Activated naive CD8-positive, alpha-beta T cell (primary cell): ENCODE measurements at regions not wholly inside any gene's neighbourhood (a gene's known extent, or its start where the extent isn't known, plus 50 kb on each side); places are given as distances from the start of the nearest gene placed in this dataset.
A peak's percentile ranks its signal among the peaks of the same experiment; 100 is the strongest.
"Not testable (repeated sequence)": the region's sequence is repeated elsewhere in the genome, so short reads cannot be mapped to it uniquely, and the experiment has no call there.

ENCODE experiments used
- H3K27ac Mint-ChIP-seq: one replicate; pipeline ENCODE4 v1.8.0; 2021; ENCODE audit warnings: mixed read lengths
- H3K27me3 Mint-ChIP-seq: one replicate; pipeline ENCODE4 v1.8.0; 2021; ENCODE audit warnings: mixed read lengths
- H3K36me3 Mint-ChIP-seq: one replicate; pipeline ENCODE4 v1.8.0; 2021; ENCODE audit warnings: mixed read lengths
- H3K4me1 Mint-ChIP-seq: one replicate; pipeline ENCODE4 v1.8.0; 2021; ENCODE audit warnings: low read depth, mixed read lengths
- H3K4me3 Mint-ChIP-seq: one replicate; pipeline ENCODE4 v1.8.0; 2021; ENCODE audit warnings: mild to moderate bottlenecking, mixed read lengths
- H3K9me3 Mint-ChIP-seq: one replicate; pipeline ENCODE4 v1.8.0; 2021; ENCODE audit warnings: low read depth, mixed read lengths

DNA sequence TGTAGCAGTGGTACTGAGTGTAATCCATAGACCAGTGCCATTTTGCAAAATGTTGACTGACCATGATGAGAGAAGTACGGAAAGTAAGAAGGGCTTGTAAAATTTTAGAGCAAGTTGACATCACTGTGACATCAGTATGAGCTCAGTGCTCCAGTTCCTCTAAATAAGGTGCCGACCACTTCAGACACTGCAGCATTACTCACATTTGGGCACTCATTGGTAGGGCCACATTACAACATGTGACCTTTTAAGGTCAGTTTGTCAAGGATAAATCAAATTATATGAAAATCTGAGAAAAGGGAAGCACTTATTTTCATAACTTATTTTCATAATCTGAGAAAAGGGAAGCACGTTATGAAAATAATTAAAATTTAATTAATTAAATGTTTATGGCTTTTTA, 128.0 kb upstream of the ERG start:
- H3K27ac Mint-ChIP-seq: no peak overlapping the region
- no peaks in the 10 kb centered on the region for H3K36me3 Mint-ChIP-seq
- no peaks in the 10 kb centered on the region for H3K4me1 Mint-ChIP-seq
- H3K27me3 Mint-ChIP-seq: peaks cover 11% of the 10 kb centered on the region
- no peak overlapping the region for H3K4me3 Mint-ChIP-seq
- peaks cover 13% of the 10 kb centered on the region for H3K9me3 Mint-ChIP-seq

DNA sequence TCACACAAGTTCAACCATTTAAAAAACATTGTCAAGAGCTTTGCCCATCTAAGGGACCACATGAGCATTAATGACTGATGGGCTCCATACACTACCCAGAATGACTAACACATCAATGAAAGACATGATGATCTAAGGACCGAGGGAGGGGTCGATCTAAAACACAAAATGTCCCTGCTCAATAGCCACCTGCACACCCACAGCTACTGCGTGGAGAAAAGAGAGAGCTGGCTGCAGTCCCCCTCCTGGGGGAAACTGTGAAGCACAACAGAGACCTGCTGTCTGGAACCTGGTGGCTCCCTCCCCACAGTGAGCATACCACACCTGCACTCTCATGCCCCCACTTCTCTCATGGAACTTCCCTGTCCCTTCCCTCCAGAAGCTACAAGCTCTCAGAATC, 130.1 kb upstream of the ERG start:
- no peak overlapping the region for H3K4me3 Mint-ChIP-seq
- no peaks in the 10 kb centered on the region for H3K36me3 Mint-ChIP-seq
- peaks cover 15% of the 10 kb centered on the region for H3K9me3 Mint-ChIP-seq
- peaks cover 13% of the 10 kb centered on the region for H3K27me3 Mint-ChIP-seq
- no peak overlapping the region for H3K27ac Mint-ChIP-seq
- no peaks in the 10 kb centered on the region for H3K4me1 Mint-ChIP-seq

DNA sequence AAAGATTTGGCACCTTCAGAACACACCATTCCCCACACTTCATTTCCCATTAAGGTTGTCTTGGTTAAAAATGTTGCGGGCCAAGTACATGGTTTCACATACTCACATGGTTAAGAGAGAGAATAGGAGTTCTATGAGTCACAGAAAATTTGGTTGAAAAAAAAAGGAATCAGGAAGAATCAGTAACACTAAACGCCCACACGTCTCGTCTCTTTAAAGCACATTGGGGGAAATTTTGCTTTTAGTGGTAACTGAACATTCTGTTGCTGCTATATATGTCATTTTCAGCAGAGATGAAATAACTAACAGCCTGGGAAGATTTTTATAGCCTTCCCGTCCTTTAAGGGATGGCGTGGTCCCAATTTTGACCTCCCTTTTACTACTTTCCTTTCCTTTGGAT, 132.9 kb upstream of the ERG start:
- Mint-ChIP-seq H3K4me3 (no peak overlapping the region), H3K36me3 (no peaks in the 10 kb centered on the region), H3K27ac (no peak overlapping the region), H3K9me3 (peaks cover 15% of the 10 kb centered on the region), H3K4me1 (no peaks in the 10 kb centered on the region), H3K27me3 (peaks cover 13% of the 10 kb centered on the region)

DNA sequence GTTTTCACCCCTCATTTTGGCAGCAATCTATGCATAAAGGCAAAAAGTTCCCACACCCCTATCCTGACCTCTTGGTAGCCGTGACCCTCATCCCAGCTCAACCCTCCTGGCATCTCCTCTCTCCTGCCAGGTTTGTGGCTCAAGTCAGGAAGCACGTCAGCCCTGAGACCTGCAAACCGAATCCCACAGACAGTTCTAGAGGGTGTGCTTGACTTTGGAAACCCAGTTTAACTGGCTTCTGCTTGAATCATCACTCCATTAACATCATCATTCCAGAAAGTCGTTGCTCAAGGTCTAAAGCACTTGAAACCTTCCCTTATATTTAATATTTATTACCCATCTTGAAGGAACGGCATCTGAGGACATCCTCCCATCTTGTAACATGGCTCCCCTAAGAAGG, 133.4 kb upstream of the ERG start:
- H3K27me3 Mint-ChIP-seq: peaks cover 13% of the 10 kb centered on the region
- no peak overlapping the region for H3K27ac Mint-ChIP-seq
- no peaks in the 10 kb centered on the region for H3K36me3 Mint-ChIP-seq
- peaks cover 15% of the 10 kb centered on the region for H3K9me3 Mint-ChIP-seq
- H3K4me1 Mint-ChIP-seq: no peaks in the 10 kb centered on the region
- no peak overlapping the region for H3K4me3 Mint-ChIP-seq

DNA sequence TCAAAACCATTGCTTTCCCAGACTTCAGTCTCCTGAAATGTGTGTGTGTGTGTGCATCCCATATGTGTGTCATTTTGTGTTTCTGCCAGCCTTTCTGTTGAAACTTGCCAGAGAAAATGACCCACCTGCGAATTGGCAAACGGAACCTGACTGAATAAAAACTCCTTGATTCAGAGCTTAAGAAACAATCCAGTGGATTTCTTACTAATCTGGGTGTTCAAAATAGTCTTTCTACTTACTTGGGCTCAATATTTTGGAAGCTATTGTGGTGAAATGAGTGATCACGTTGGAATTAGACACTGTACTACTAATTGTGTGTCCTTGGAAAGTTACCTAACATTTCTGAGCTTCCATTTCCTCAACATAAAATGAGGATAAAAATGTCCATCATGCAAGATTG, 138.9 kb upstream of the ERG start:
- peaks cover 3% of the 10 kb centered on the region for H3K36me3 Mint-ChIP-seq
- no peak overlapping the region for H3K4me3 Mint-ChIP-seq
- H3K4me1 Mint-ChIP-seq: peaks cover 6% of the 10 kb centered on the region
- H3K27ac Mint-ChIP-seq: no peak overlapping the region
- peaks cover 3% of the 10 kb centered on the region for H3K9me3 Mint-ChIP-seq
- peaks cover 13% of the 10 kb centered on the region for H3K27me3 Mint-ChIP-seq

DNA sequence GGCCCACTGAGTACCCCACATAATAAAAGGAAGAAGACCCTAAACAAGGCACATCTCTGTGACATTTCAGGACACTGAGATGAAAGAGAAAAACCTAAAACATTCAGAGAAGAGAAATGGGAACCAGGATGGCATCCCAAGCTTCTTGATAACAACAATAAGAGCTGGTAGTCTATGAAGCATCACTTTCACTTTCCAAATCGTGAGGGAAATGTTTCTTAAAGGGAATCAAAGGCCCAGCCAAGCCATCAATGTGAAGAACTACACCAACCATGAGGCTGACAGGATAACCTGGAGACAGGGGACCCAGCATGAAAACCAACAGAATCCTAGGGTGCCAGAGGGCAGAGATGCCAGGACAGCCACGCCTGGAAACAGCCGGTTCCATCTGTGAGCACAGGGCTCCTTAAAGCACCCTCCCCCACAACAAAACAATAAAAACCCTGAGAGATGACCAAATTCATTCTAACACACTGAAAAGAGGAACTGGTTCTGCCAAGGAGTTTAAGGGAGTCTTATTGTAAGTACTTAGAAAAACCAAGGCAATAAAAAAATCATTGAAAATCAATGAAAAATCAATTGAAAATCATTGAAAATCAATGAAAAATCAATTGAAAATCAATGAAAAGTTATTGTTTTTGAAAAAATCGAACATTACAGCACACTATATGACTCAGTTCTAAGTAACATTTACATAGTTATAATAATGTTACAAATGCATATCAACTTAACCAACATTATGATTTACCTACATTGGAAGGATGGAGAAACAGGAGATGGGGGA, 141.5 kb upstream of the ERG start:
- Mint-ChIP-seq H3K27ac (no peak overlapping the region), H3K27me3 (peaks cover 13% of the 10 kb centered on the region), H3K4me1 (peaks cover 6% of the 10 kb centered on the region), H3K4me3 (no peak overlapping the region), H3K36me3 (peaks cover 3% of the 10 kb centered on the region), H3K9me3 (peaks cover 3% of the 10 kb centered on the region)

DNA sequence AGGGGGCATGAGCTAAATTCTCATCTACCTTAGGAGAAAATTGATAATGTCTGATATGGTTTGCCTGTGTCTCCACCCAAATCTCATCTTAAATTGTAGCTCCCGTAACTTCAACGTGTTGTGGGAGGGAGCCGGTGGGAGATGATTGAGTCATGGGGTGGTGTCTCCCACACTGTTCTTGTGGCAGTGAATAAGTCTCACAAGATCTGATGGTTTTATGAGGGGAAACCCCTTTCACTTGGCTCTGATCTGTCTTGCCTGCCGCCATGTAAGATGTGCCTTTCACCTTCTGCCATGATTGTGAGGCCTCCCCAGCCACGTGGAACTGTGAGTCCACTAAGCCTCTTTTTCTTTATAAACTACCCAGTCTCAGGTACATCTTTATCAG, 142.1 kb upstream of the ERG start:
- not testable (repeated sequence) for H3K27ac Mint-ChIP-seq, H3K4me1 Mint-ChIP-seq, H3K4me3 Mint-ChIP-seq, H3K9me3 Mint-ChIP-seq, H3K36me3 Mint-ChIP-seq
- peaks cover 13% of the 10 kb centered on the region for H3K27me3 Mint-ChIP-seq

DNA sequence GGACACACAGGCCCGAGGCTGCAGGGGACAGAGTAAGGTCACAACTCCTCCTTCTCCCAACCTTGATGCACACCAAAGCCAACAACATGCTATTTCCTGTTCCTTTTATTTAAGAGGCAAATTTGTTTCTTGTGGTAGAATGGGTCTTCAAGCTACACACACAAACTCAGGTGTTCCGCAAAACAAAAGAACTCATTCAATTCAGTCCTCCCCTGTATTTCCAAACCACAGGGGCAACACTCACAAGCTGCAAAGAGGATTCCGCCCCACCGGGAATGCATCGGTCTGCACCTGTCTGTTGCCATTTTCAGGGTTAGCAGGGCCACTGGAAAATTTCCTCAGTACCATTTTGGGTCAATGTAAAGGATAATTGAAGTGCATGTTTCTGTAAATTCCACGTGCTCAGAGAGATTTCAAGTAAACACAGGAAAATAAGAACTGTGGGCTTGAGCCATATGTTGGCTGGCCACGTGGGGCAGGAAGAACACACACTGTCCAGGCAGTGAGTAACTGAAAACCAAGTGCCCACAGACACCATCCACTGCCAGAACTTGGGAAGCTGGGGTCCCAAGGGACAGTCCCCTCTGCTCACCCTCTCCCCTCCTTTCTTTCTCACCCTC, 145.2 kb upstream of the ERG start:
- Mint-ChIP-seq H3K36me3 (peaks cover 3% of the 10 kb centered on the region), H3K9me3 (peaks cover 3% of the 10 kb centered on the region), H3K4me3 (no peak overlapping the region), H3K4me1 (peaks cover 6% of the 10 kb centered on the region), H3K27ac (no peak overlapping the region), H3K27me3 (peaks cover 15% of the 10 kb centered on the region)

DNA sequence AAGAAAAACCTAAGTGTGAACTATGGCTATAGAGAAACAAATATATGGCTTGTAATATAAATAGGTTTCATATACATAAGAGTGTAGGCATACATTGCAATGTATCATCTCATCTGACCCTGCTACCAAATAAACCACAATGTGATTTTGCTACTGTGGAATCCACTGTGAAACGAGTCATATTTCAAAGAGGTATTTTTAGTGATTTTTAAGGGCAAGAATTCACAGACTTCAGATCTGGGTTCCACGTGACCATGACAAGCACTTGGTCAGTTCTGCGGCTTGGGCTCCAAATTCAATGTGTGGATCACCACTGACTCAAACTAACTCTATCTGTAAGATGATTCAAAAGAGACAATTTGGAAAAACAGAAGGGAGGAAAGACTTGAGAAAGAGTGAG, 147.0 kb upstream of the ERG start:
- H3K27me3 Mint-ChIP-seq: peaks cover 13% of the 10 kb centered on the region
- H3K36me3 Mint-ChIP-seq: peaks cover 3% of the 10 kb centered on the region
- H3K4me3 Mint-ChIP-seq: no peak overlapping the region
- peaks cover 3% of the 10 kb centered on the region for H3K9me3 Mint-ChIP-seq
- H3K27ac Mint-ChIP-seq: no peak overlapping the region
- H3K4me1 Mint-ChIP-seq: no peaks in the 10 kb centered on the region

DNA sequence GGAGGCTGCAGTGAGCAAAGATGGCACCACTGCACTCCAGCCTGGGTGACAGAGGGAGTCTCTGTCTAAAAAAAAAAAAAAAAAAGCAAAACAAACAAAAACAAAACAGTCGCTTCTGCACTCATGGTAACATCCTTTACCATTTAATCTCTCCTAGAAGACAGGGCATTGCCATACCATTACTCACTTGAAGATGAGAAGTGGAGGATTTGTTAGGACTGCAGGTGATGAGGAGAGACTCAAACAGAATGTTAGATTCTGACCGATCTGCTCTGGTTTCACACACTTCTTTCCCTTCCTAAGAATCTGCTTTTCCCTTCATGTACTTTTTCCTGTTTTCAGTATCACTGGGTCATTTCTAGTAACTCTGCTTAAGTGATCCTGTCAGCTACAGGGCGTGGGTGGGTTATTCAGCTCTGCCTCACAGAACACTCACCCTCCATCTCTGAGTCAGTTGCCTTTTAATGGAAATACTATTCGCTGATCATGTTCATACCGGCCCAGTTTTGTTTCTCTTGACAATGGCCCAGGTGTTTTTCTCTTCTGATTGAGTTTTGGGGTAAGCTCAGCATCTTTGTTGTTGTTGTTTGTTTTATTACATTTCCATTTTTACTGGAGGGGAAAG, 148.0 kb upstream of the ERG start:
- Mint-ChIP-seq H3K36me3 (no peaks in the 10 kb centered on the region), H3K4me1 (no peaks in the 10 kb centered on the region), H3K9me3 (no peaks in the 10 kb centered on the region), H3K4me3 (no peak overlapping the region), H3K27ac (no peak overlapping the region), H3K27me3 (peaks cover 10% of the 10 kb centered on the region)

DNA sequence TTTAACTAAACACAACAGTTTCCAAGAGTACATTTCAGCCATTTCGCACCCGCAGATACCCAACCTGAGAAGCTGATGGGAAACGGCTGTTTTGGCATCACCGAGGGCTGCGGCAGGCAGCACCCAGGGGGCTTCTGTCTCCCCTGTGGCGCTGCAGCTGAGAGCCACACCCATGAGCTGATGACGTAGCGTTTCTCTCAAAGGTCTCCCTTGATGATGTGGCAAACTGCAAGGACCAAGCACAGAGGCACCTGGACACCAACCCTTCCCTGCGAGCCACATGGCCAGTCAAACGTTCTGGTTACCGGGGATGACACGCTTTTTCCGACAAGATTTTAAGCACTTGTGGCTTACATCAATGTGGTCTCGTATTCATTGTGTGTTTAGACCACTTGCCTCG, 150.8 kb upstream of the ERG start:
- no peaks in the 10 kb centered on the region for H3K36me3 Mint-ChIP-seq
- no peaks in the 10 kb centered on the region for H3K9me3 Mint-ChIP-seq
- H3K27me3 Mint-ChIP-seq: peaks cover 8% of the 10 kb centered on the region
- H3K4me3 Mint-ChIP-seq: no peak overlapping the region
- H3K27ac Mint-ChIP-seq: no peak overlapping the region
- no peaks in the 10 kb centered on the region for H3K4me1 Mint-ChIP-seq

DNA sequence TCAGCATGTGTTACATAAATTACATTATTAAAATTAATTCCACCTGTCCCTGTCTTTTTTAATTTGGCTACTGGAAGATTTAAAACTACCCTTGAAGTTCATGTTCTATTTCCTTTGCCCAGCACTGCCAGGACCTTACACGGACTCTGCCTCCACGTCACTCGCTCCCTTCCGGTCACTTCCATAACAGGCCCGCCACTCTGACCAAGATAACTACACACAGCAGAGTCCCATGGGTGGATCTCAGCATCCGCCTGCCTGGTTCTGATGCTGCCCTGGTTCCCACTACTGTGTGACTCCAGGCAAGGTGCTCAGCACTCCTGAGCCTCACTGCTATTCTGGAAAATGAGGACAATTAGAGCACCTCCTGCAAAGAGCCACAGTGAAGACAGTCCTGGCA, 153.3 kb upstream of the ERG start:
- no peak overlapping the region for H3K4me3 Mint-ChIP-seq
- peaks cover 7% of the 10 kb centered on the region for H3K27me3 Mint-ChIP-seq
- no peaks in the 10 kb centered on the region for H3K4me1 Mint-ChIP-seq
- no peaks in the 10 kb centered on the region for H3K9me3 Mint-ChIP-seq
- H3K27ac Mint-ChIP-seq: no peak overlapping the region
- H3K36me3 Mint-ChIP-seq: no peaks in the 10 kb centered on the region

DNA sequence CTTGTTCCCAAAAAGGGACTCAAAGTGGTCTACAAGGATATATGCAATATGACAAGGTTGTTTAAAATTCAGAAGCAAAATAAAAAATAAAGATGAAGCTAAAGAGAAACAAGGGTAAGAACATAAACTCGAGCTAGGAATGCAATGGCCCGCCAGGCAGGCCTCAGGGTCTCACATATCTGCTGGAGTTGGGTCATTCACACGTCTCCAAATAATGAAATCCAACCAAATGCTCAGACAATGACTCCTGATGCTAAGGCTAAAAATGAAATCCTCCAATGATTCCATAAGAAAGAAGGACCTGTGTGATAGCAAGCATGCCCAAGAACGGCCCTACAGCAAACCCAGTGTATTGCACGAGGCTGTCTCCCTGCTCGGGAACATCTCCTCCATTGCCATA, 153.3 kb upstream of the ETS2 start:
- Mint-ChIP-seq H3K27ac (no peak overlapping the region), H3K36me3 (no peaks in the 10 kb centered on the region), H3K4me1 (no peaks in the 10 kb centered on the region), H3K4me3 (no peak overlapping the region), H3K9me3 (no peaks in the 10 kb centered on the region), H3K27me3 (peaks cover 10% of the 10 kb centered on the region)

DNA sequence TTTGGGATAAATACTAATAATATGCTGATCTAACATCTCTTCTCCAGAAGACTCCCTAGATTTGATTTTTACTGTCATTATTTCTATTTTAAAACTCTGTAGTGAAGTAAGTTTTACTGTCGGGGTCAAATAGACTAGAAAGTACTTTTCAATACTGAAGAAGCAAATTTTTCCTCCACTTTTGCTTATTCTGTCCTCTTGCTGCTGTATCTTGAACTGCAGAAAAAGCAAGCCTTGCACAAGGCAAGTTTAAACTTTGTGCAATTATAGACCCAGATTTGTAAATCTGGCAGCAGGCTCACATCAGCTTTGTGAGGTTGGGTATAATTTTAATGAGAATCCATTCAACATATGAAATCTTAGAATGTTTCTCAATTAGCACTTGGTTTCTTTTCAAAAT, 151.1 kb upstream of the ETS2 start:
- Mint-ChIP-seq H3K27ac (no peak overlapping the region), H3K4me1 (no peaks in the 10 kb centered on the region), H3K9me3 (no peaks in the 10 kb centered on the region), H3K27me3 (peaks cover 22% of the 10 kb centered on the region), H3K36me3 (no peaks in the 10 kb centered on the region), H3K4me3 (no peak overlapping the region)

DNA sequence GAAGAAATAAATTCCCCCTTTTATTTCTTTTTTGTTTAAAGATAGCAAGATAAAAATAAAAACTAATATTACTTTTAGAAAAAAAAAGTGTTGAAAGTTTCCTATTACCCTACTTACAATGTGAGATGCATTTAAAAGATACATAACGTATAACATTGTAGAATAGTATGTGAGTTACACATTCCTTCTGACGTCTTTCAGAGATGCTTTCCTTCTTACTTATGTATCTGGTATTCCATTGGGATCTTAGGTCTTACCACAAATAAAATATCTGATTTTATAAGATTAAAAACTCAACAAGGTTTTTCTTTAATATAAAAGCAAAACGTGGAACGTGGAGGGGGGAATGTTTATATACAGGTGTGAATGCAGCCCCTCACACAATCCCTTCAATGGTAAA, 147.2 kb upstream of the ETS2 start:
- Mint-ChIP-seq H3K4me1 (peaks cover 11% of the 10 kb centered on the region), H3K4me3 (no peak overlapping the region), H3K9me3 (no peaks in the 10 kb centered on the region), H3K27me3 (peaks cover 36% of the 10 kb centered on the region), H3K27ac (no peak overlapping the region), H3K36me3 (no peaks in the 10 kb centered on the region)

DNA sequence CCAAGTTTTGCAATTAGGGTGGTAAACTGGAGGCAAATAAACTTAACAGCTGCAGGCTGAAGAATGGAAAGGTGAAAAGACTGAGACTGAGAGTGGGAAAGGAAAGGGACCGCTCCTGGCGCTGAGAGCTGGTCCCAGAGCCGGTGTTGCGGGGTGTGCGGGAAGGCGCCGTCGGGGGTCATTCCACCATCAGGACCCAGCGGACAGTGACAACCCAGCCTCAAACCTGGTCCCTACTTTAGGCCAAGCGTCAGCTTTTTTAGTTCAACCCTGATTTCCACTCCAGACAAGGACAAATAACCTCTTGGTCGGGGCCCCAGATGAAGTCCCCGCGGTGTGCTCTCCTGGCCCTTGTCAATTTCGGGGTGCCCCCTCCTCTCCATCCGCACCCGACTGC, 145.8 kb upstream of the ETS2 start:
- H3K27me3 Mint-ChIP-seq: peaks cover 38% of the 10 kb centered on the region
- H3K4me1 Mint-ChIP-seq: peaks cover 11% of the 10 kb centered on the region
- H3K27ac Mint-ChIP-seq: no peak overlapping the region
- H3K9me3 Mint-ChIP-seq: no peaks in the 10 kb centered on the region
- peak overlapping the region; percentile 78 for H3K4me3 Mint-ChIP-seq
- no peaks in the 10 kb centered on the region for H3K36me3 Mint-ChIP-seq
